GM23248 (cell line): ENCODE measurements at regions not wholly inside any gene's neighbourhood (a gene's known extent, or its start where the extent isn't known, plus 50 kb on each side); places are given as distances from the start of the nearest gene placed in this dataset.

Experiments used
- EZH2 ChIP-seq: fragments of 200-600 bp; sonication (generic); IDR thresholded peaks from 2 replicates; pipeline ENCODE4 v1.6.1; 2018; ENCODE audit warnings: antibody characterized with exemption, mild to moderate bottlenecking; ENCODE audit not compliant: insufficient read depth, poor library complexity, severe bottlenecking
- EZH2phosphoT487 ChIP-seq: fragments of 200-600 bp; sonication (generic); IDR thresholded peaks from 2 replicates; pipeline ENCODE4 v1.6.1; 2018; ENCODE audit warnings: antibody characterized with exemption, moderate library complexity, mild to moderate bottlenecking, low read depth; ENCODE audit not compliant: insufficient read depth

DNA sequence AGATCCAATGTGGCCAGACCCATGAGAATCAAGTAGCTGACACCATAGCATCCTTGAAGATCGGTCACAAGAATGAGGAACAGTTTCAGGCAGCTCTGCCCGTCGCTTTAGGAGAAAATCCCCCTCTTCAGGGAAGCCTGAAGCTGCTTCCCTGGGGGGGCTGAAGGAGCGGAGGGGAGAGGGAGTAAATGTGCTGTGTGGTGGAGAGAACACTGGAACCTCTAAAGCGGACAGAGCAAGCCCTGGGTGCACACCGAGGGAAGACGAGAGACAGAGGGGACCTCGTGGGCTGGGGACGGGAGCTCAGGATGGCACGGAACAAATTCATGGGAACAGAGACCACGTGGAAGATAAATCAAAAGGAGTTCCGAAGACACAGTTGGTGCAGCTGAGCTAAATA lies 154.3 kb downstream of the NDUFA10 start:
- TF ChIP-seq EZH2phosphoT487 (no peak), EZH2 (no peak)
